GM19239 (cell line): ENCODE measurements at regions not wholly inside any gene's neighbourhood (a gene's known extent, or its start where the extent isn't known, plus 50 kb on each side); places are given as distances from the start of the nearest gene placed in this dataset.

Experiments used
- DNase-seq: peaks from one replicate; pipeline ENCODE4 v3.0.0; 2011; ENCODE audit warnings: low spot score; ENCODE audit not compliant: insufficient read length
- FAIRE-seq: peaks from 2 replicates; lab custom pipeline; 2011; peaks lifted over from hg19 to GRCh38; lab: Jason Lieb, UNC

DNA sequence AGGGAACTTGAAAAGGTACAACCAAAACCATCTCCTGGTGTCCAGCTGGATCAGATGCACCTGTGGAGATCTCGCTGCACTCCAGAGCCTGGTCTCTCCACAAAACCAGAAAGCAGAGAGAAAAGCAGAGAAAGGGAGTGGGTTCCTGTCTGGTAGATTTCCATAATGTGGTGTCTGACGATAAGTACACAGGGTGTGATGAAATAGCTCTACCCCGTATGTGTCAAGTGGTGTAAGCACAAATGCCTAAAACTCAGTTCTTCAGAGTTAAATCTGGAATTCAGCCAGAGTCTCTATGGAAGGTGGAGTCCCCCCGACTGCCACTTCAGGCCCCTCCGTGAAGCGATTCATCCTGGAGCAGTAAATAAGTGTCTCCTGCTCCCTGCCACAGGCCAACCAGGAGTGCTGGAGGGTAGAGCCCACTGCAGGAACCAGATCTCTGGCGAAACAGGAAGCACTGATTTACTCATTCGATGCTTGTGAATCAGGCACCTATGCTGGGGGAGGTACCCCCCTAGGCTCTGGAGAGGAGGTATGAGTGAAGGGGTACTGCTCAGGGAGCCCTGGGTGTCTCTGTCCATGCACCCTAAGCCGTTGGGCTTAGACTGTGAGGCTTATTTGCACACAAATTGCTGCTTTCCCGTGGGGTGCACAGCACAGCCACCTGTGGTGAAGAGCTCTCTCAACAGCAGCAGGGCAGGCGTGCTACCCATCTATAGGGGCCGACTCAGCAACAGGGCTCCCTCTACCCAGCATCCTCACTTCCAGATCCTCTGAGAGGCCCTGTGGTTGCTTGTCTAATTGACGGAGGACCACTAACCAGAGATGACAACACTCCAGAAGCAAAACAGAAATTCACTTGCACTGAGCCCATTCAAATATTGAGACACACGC, 97.1 kb upstream of the MYOCD start:
- DNase-seq (no peak), FAIRE-seq (no peak)

DNA sequence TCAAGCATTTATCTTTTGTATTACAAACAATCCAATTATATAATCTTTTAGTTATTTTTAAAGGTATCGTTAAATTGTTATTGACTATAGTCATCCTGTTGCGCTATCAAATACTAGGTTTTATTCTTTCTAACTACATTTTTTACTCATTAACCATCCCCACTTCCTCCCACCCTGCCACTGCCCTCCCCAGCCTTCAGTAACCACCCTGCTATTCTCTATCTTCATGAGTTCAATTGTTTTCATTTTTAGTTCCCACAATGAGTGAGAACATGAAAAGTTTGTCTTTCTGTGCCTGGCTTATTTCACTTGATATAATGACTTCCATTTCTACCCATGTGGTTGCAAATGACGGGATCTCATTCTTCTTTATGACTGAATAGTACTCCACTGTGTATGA, 94.1 kb upstream of the MYOCD start:
- DNase-seq (no peak), FAIRE-seq (no peak)

DNA sequence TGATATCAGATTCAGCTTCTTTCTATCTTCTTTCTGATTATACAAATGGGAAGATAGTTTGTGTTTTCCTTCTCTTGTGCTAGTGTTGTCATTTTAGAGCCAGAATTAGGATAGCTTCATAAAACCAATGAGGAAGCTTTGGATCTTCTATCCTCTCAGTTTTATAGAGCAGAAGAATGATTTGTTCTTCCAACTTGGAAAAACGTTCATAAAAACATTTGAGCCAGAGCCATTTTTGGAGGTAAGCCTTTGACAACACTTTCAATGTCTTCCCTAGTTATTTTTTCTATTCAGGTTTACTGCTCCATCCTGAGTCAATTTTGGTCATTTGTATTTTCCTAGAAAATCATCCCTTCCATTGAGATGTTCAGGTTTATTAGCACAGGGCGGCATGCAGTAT, 91.2 kb upstream of the MYOCD start:
- FAIRE-seq (no peak), DNase-seq (no peak)

DNA sequence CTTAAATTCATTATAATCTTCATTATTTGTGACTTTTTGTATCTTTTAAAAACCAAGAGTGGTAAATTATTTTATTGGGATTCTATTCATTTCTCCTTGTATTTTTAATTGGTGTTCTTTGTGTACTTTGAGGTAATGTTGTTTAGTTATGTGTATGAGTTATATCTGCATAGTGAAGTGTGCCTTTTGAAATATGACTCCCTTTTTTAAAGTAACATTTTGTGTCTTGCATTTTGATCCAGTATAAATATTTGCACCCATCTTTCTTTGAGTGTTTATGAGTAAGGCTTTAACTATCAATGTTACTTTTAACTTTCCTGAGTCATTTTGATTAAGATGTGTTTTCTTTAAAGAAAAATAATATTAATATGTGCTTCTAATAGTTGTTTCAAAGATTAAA, 90.0 kb upstream of the MYOCD start:
- DNase-seq (no peak), FAIRE-seq (no peak)

DNA sequence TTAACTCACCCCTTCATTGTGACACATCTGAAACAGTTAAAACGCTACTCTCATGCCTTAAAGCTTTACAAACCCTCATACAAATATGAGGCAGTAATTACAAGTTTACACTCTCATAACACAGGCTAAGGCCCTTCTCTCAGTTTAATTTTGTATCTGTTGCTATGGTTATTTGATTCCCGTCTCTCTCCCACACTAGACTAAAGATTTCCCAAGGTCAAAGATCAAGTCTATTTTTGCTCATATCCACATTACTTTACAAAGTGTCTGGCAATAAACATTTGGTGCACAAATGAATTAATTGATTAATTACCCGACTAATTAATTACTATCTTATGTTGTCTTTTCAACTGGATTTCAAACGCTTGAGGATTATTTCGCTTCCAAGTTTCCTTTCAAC, 86.4 kb upstream of the MYOCD start:
- FAIRE-seq (no peak), DNase-seq (no peak)

DNA sequence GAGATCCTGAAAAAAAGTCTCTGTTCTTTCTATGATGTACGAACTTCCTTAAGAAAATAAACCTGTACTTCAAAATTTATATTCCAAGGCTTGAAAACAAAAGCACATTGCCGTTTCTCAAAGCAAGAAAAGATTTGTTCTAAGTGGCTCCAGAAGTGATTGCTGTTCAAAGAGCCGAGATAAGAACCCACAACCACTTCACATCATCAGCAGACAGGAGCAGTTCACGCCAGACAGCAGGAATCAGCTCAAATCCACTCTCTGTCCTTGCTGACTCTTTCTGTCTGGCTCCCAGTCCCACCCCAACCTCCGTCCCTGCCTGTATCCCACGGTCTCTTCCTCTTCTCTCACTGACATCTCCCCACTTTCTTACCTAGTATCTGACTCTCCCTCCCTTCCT, 85.0 kb upstream of the MYOCD start:
- no peak for FAIRE-seq
- DNase-seq = no peak

DNA sequence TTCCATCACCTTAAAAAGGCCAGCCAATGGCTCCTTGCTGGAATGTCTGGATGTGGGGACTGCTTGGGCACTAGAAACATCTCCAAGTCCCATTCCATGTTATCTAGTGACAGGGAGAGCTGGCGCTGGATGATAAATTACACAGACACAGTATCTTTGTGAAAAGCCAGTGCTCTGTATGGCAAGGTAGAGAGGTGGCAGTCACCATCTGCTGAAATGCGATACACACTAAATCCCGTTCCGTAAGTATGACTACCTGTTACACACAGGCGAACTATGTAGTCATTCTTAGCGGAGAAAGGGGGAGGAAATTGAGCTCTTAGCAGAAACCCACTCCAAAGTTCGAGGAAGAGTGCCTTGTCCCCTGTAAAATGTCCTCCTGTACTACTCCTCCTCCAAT, 81.0 kb upstream of the MYOCD start:
- no peak for DNase-seq
- no peak for FAIRE-seq

DNA sequence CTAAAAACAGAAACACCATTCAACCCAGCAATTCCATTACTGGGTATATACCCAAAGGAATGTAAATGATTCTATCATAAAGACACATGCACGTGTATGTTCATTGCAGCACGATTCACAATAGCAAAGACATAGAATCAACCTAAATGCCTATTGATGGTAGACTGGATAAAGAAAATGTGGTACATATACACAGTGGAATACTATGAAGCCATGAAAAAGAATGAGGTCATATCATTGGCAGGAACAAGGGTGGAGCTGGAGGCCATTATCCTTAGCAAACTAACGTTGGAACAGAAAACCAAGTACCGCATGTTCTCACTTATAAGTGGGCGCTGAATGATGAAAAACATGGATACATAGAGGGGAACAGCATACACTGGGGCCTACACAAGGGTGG, 77.2 kb upstream of the MYOCD start:
- DNase-seq (no peak), FAIRE-seq (no peak)

DNA sequence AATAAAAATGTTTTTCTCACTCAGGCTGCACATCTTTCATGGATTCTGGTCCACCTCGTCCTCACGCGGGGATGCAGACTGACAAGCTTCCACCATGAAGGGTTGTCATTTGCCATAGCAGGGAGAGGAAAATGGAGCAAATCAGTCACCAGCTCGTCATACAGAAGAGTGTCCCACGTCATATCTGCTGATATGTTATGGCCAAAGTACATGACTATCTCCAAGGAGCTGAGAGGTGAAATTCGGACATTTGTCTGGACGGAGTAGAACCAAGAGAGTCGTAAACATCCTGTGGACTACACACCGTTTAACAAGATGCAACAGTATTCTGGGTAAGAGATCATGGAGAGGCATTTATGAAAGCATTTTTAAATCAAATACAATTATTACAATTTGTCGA, 75.3 kb upstream of the MYOCD start:
- no peak for DNase-seq
- FAIRE-seq = no peak

DNA sequence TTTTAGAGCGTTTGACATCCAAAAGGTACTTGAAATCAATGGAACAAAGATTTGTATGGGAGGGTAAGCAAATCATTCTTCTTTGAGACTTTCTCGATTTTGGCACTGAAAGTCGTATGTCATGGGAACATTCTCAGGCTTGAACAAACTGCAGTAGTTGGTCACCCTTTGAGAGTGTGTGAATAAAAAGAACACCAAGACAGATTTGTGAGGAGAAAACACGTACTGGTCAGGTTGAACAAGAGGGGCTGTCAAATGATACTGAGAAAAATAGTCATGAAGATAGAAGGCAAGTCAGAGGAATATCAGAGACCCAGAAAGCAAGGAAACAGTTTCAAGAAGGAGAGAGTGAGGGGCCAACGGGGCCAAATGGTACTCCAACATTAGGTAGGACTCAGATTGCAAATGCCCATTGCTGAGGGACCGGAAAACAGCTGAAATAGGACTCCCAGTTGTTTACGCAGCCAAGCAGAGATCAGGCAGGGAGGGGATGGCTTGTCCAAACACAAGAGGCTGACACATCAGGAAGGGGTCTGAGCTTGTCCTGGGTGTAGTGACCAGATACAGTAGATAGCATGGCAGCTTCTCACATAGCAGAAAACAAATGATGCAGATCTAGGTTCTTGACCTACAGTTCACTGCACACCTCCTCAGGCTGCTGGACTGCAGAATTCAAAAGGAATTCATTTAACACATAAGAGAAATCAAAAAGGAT, 74.5 kb upstream of the MYOCD start:
- FAIRE-seq (no peak), DNase-seq (no peak)

DNA sequence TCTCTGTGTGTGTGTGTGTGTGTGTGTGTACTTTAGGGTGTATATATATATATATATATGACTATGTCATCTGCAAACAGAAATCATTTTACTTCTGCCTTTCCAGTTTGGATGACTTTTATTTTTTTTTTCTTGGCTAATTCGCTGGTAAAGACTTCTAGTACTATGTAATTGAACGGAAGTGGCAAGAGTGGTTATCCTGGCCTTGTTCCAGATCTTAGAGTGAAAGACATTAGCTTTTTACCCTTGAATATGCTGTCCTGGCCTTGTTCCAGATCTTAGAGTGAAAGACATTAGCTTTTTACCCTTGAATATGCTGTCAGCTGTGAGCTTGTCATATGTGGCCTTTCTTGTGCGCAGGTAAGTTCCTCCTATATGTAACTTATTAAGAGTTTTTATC, 72.7 kb upstream of the MYOCD start:
- DNase-seq (no peak), FAIRE-seq (no peak)

DNA sequence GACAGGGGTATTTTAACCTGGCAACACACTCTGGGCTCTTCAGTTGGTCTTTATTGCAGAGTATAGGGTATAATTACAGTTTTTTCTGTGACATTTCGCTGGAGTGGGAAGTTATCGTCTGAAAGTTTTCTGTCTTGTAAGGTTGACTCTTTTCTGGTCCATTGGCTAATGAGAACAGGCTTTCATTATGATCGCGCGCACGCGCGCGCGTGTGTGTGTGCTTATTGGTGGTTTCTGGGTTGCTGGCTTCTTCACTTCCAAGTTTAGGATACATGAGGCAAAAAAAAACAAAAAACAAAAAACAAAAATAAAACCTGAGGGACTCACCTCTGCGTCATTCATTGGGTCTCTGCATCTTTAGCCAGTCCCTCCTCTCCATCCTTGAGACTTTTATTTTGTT, 68.7 kb upstream of the MYOCD start:
- no peak for DNase-seq
- no peak for FAIRE-seq

DNA sequence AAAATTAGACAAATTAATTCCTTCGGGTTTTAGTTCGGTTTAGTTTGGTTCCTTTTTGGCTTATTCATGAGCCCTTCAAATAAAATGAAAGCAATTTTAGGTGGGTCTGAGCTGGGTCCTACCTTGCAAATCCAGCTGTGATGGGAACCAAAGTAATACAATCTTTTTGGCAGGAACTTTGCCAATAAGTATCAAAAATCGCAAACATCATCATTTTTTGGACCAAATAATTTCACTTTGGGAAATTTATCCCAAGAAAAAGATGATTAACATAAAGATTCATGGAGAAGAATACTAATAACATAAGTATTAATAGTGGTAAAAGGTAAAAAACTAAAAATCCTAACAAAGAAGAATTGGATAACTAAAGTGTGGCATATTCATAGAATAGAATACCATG, 67.8 kb upstream of the MYOCD start:
- no peak for DNase-seq
- FAIRE-seq = no peak

DNA sequence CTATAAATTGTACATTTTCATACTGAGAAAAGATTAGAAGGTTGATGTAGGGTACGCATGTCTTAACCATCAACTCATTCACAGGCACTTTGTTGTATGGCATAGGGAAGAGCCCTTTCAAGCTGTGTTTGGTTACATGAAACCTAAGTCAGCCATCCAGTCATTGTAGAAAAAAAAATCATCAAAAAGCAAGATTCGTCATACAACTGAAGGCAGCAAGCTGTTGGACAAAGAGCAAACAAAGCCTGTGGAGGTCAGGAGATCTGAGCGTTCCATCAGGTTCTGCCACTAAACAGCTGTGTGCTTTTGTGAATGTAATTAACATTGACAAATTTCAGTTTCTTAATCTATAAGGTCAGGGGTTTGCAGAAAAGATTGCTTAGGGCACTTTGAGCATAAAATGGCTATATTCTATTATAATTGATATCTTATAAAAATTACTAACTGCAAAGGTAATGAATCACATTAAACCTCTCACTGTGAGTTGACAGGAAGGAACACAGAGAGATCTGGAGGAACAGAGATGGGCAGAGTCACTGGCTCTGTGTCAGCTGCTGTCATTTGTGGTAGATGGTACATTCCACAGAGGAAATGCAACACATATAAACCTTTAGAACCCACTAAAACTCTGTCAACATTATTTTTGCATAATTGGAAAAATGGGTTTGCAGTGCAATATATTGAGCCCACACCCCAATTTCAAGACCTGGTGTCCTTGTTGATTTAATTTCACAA, 66.3 kb upstream of the MYOCD start:
- FAIRE-seq = no peak
- DNase-seq = no peak

DNA sequence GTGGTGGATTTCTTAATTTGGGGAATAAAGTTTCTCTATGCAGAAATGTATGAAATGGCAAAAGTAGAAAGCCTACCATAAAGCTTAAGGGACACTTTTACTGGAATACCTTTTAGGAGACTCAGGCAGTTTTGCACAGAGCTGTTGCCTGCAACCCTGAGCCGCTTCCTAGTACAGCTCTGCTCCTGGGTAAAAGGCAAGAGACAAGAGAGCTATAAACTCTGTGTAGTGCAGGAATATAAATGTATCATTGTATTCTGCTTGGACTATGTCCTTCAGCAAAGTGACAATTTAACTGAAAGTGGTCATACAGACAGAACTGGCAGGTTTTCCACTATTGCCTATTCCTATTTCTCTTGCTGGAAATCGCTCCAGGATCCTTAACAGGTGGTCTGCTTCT, 65.3 kb upstream of the MYOCD start:
- DNase-seq (no peak), FAIRE-seq (no peak)

DNA sequence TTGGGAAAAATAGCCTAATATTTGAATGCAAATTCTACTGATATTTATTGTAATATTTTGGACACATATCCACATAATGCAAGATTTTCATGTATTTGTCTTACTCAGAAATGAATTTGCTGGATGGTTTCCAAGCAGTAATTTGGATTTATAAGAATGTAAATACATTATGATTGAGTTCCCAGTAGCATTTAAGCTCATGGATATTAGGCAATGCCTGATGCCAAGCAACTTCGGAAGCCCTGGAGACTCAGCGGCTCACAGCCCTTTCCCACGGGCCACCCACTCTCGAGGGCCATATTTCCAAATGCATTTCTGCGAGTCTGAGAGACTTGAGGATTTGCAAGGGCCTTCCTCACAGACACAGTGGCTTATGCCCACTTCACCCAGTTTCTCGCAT, 62.1 kb upstream of the MYOCD start:
- no peak for FAIRE-seq
- DNase-seq = no peak

DNA sequence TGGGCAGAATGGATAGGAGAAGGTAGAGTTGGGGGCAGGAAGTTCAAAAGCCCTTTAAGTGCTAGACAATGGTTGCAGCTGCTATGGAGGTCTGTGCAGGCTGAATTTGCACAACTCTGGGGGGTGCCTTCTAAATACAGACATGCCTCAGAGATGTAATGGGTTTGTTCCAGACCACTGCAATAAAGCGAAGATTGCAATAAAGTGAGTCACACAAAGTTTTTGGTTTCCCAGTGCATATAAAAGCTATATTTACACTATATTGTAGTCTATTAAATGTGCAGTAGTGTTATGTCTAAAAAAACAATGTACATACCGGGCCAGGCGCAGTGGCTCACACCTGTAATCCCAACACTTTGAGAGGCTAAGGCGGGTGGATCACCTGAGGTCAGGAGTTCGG, 60.5 kb upstream of the MYOCD start:
- DNase-seq (no peak), FAIRE-seq (no peak)

DNA sequence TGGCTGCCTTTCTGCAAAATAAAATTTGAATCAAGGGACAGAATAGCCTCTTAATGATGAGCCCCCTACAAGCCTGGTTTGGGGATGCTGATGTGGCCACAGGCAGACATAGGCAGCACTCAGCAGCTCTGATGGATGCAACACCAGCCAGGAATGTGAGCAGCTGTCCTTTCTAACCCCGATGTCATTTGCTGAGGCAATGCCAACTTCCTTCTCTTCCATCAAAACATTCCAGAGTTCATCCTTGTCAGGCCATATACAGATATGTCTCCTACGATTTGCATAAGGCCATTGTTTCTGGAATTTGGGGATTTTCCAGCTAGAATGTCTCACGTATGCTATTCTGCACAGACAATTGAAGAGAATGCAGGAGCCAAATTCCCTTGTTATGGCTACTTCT, 52.1 kb upstream of the MYOCD start:
- DNase-seq (no peak), FAIRE-seq (no peak)
